OCI-LY7 (cell line): ENCODE measurements at regions not wholly inside any gene's neighbourhood (a gene's known extent, or its start where the extent isn't known, plus 50 kb on each side); places are given as distances from the start of the nearest gene placed in this dataset.

Source experiments
- EZH2phosphoT487 ChIP-seq: fragments of 200-600 bp; sonication (generic); IDR thresholded peaks from 2 replicates; pipeline ENCODE4 v1.6.1; 2018; ENCODE audit warnings: low read depth, borderline replicate concordance, mild to moderate bottlenecking, mixed run types, antibody characterized with exemption, low read length, moderate library complexity, mixed read lengths
- TF ChIP-seq, protein P1 (sequence below): fragments of 200-600 bp; sonication (generic); conservative IDR thresholded peaks from 2 replicates; pipeline ENCODE4 v1.5.1; 2014; ENCODE audit warnings: mild to moderate bottlenecking, antibody characterized with exemption, low read length, moderate library complexity, mixed read lengths

DNA sequence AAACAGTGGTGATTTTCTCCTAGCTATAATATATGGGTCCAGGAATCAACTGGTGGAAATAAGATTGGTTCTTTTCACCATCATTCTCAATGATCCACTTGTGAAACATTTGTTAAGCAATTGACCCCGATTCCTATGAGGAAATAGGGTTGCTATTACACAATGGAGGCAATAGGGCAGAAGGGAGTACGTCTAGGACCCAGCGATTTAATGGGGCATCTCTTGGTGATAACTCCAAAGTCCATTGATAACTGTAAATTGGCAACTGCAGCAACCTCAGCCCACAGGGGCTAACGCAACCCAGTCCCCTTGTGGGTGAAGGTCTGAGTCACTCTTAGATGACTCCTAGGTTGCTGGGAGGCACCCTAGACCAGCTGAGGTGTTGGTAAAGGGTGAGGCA is 62.5 kb upstream of the BARHL2 start:
- TF ChIP-seq, protein P1, sequence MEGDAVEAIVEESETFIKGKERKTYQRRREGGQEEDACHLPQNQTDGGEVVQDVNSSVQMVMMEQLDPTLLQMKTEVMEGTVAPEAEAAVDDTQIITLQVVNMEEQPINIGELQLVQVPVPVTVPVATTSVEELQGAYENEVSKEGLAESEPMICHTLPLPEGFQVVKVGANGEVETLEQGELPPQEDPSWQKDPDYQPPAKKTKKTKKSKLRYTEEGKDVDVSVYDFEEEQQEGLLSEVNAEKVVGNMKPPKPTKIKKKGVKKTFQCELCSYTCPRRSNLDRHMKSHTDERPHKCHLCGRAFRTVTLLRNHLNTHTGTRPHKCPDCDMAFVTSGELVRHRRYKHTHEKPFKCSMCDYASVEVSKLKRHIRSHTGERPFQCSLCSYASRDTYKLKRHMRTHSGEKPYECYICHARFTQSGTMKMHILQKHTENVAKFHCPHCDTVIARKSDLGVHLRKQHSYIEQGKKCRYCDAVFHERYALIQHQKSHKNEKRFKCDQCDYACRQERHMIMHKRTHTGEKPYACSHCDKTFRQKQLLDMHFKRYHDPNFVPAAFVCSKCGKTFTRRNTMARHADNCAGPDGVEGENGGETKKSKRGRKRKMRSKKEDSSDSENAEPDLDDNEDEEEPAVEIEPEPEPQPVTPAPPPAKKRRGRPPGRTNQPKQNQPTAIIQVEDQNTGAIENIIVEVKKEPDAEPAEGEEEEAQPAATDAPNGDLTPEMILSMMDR: no peak
- no peak for TF ChIP-seq EZH2phosphoT487
